ENCODE measurements at regions not wholly inside any gene's neighbourhood (a gene's known extent, or its start where the extent isn't known, plus 50 kb on each side); places are given as distances from the start of the nearest gene placed in this dataset.

- TF ChIP-seq, protein P1, sequence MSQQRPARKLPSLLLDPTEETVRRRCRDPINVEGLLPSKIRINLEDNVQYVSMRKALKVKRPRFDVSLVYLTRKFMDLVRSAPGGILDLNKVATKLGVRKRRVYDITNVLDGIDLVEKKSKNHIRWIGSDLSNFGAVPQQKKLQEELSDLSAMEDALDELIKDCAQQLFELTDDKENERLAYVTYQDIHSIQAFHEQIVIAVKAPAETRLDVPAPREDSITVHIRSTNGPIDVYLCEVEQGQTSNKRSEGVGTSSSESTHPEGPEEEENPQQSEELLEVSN (IDR thresholded peaks at IDR 0.05): no peak
Observed at GRCh38 chr5:6847870-6848269, 134.6 kb downstream of the TENT4A start (continued).

Measured in H1 (cell line).